ENCODE measurements at regions not wholly inside any gene's neighbourhood (a gene's known extent, or its start where the extent isn't known, plus 50 kb on each side); places are given as distances from the start of the nearest gene placed in this dataset.

DNA sequence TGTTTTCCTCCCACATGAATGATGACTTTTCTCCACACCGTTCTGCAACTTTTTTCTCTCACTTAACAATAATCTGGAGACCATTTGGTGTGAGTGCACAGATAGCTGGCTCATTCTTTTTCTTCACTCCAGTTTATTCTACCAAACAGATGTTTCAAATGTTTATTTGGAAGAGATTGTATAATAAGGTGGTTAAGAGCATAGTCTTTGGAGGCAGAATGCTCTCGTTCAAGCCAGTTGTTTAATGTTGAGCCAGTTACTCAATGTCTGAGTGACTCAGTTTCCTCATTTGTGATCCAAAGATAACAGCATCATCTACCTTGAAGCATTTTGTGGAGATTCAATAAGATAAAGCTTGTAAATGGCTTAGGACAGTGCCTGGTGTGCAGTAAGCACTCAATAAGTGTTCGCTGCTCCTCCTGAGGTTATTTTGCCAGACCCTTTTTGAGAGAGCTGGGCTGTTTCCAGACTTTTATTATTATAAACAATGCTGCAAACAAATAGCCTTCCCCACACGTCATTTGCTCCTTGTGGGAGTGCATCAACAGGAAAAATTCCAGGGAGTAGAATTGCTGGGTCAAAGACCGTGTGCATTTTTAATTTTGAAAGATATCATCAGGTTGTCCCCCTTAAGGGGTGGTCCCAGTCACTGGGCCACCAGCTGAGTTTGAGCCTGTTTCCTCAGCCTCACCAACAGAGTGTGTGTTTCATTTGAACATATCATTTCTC is 70.6 kb downstream of the VEGFA start:
- no peak for DNase-seq

GRCh38 chr6:43838276-43839036 is 68.4 kb downstream of the VEGFA start:
- DNase-seq, result no peak

- no peak for DNase-seq
Observed at GRCh38 chr6:43837507-43837906, 67.5 kb downstream of the VEGFA start.

DNA sequence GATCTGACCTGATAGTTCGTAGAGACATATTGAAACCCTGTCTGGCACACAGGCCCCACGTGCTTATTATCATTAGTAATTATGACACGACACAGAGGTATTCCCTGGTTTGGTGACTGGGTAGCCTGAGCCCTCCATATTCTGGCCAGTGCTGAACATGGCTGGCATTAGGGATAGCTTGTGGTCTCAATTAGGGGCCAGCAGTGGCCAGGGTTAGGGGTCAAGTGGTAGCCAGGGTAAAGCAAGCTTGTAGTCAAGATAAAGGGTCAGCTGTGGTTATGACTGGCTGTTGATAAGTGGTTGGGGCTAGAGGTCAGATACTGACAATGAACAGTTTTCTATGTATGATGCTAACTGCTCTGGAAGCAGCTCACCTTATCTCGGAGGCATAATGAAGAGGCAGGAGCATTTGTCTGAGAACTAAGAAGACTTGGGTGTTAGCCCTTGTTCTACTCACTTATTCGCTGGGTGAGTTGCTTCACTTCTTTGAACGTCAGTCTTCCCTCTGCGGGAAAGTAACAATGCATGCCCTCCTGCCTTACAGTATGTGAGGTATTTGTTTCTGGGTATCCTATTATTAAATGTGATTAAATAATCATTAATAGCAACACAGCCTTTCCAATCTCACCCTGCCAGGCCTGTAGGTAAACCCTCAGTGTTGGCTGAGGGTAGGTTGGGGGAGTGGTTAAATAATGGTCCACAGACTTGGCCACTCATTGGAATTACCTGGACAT is 66.7 kb downstream of the VEGFA start:
- no peak for DNase-seq
